Tibial nerve (tissue), 4 donors: ENCODE measurements at regions not wholly inside any gene's neighbourhood (a gene's known extent, or its start where the extent isn't known, plus 50 kb on each side); places are given as distances from the start of the nearest gene placed in this dataset.

Experiments
- DNase-seq, 2 donors: peaks; one replicate each; pipeline ENCODE4 v3.0.0-alpha.2; 2019; ENCODE audit warnings: low spot score in 2 of 2
- H3K27ac ChIP-seq, 4 donors: fragments of 200-600 bp; sonication (generic) in 3 of 4; one replicate each; pipeline ENCODE4 v1.5.1; 2017 to 2019; ENCODE audit warnings: mild to moderate bottlenecking in 1 of 4
- H3K27me3 ChIP-seq, 2 donors: fragments of 200-600 bp; sonication (generic) in 1 of 2; one replicate each; pipeline versions ENCODE4 v1.5.1 to v1.6.0; 2017 to 2019
- H3K36me3 ChIP-seq, 3 donors: fragments of 200-600 bp; sonication (generic); one replicate each; pipeline ENCODE4 v1.5.1; 2018 to 2019
- H3K4me1 ChIP-seq, 4 donors: fragments of 200-600 bp; sonication (generic) in 3 of 4; one replicate each; pipeline ENCODE4 v1.5.1; 2017 to 2019
- H3K4me3 ChIP-seq, 4 donors: fragments of 200-600 bp; sonication (generic) in 3 of 4; one replicate each; pipeline ENCODE4 v1.5.1; 2017 to 2019; ENCODE audit warnings: mild to moderate bottlenecking in 1 of 4, moderate library complexity in 1 of 4
- H3K9me3 ChIP-seq, 4 donors: fragments of 200-600 bp; sonication (generic) in 3 of 4; one replicate each; pipeline ENCODE4 v1.5.1; 2017 to 2019
- CTCF ChIP-seq, 5 experiments: fragments of 200-600 bp in 3 of 5; fragments of 450-650 bp in 2 of 5; sonication (generic) in 3 of 5; IDR thresholded peaks; one replicate each; pipeline ENCODE4 v1.5.1; 2016 to 2019; ENCODE audit warnings: antibody characterized with exemption in 5 of 5, mild to moderate bottlenecking in 3 of 5, moderate library complexity in 2 of 5
- EP300 ChIP-seq, 2 donors: sonication (generic); formaldehyde crosslinking; IDR thresholded peaks; one replicate each; pipeline ENCODE4 v1.6.1; 2017; ENCODE audit warnings: antibody characterized with exemption in 2 of 2, mild to moderate bottlenecking in 1 of 2
- POLR2A ChIP-seq, 2 donors: fragments of 450-650 bp; IDR thresholded peaks; one replicate each; pipeline ENCODE4 v1.6.1; 2017; ENCODE audit warnings: antibody characterized with exemption in 2 of 2, mild to moderate bottlenecking in 2 of 2, moderate library complexity in 2 of 2
- WGBS, 2 donors: methylation state at CpG; one replicate each; pipeline ENCODE4 v1.1.5; 2018; 5-methylcytosine and 5-hydroxymethylcytosine counted together

- Histone ChIP-seq H3K9me3 (no peaks in the 10 kb centered on the region), H3K4me1 (peaks cover 0 to 49% (median 7%) of the 10 kb centered on the region in 4 donors), H3K27ac (peak overlapping the region in 2 of 4 donors; percentile 18 to 52), H3K4me3 (no peak overlapping the region), H3K27me3 (no peaks in the 10 kb centered on the region), H3K36me3 (no peaks in the 10 kb centered on the region)
- TF ChIP-seq EP300 (IDR thresholded peaks at IDR 0.05) (no peak), CTCF (IDR thresholded peaks at IDR 0.05) (no peak), POLR2A (IDR thresholded peaks at IDR 0.05) (no peak)
- WGBS, 2 donors: 86 to 88% methylated on average over 3 of the region's 3 CpGs
- DNase-seq: no peak
These were observed 58.6 kb upstream of the ANK3 start for GRCh38 chr10:60448246-60448645.

- no peak for TF ChIP-seq EP300 (IDR thresholded peaks at IDR 0.05)
- no peak for TF ChIP-seq CTCF (IDR thresholded peaks at IDR 0.05)
- TF ChIP-seq POLR2A (IDR thresholded peaks at IDR 0.05): no peak
- Histone ChIP-seq H3K27ac (peak overlapping the region in 2 of 4 donors; percentile 25 to 61), H3K36me3 (no peaks in the 10 kb centered on the region), H3K4me1 (peaks cover 0 to 55% (median 7%) of the 10 kb centered on the region in 4 donors), H3K4me3 (no peak overlapping the region), H3K9me3 (no peaks in the 10 kb centered on the region), H3K27me3 (no peaks in the 10 kb centered on the region)
- DNase-seq: no peak
- 40 to 53% methylated on average over 3 of the region's 3 CpGs for WGBS, 2 donors
These were observed 57.2 kb upstream of the ANK3 start for GRCh38 chr10:60446851-60447250.

DNA sequence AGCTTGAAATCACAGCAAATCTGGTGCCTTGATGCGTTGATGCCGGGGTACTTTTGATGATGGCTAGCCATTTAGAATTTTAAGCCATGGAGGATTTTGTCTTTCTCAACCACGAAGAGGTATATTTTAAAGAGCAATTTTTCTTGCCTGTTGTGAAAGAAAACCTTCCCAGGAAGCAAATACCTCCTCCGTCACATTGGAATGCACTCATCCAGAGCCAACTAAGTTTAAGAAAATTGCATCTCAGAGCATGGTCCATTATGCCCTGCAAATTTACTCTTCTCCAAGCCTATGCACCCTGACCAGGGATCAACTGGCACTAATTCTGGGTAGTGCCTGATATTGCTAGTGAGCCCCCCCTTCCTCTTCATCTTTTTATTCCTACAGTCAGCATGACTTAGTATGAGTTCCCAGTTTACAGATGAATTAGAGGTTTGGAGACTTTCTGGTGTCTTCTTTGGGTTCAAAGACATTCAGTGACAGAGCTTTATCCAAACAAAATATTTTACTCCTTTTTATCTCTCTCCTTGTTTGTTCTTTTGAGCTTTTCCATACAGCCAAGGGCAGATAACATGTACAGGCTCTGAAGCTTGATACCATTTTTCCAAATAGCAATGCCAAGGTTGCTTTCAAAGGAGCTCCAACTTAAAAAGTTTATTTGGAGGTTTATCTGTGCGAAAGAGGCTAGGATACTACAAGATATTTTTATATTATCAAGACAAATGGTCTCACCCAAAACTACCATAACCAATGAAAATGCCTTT lies 56.6 kb upstream of the ANK3 start:
- no peaks in the 10 kb centered on the region for H3K9me3 ChIP-seq
- peak overlapping the region in 2 of 4 donors; percentile 59 to 61 for H3K27ac ChIP-seq
- H3K36me3 ChIP-seq: no peaks in the 10 kb centered on the region
- WGBS, 2 donors: 82 to 90% methylated on average over 5 of the region's 5 CpGs
- TF ChIP-seq EP300 (IDR thresholded peaks at IDR 0.05): no peak
- TF ChIP-seq POLR2A (IDR thresholded peaks at IDR 0.05): no peak
- no peak for TF ChIP-seq CTCF (IDR thresholded peaks at IDR 0.05)
- DNase-seq: no peak
- H3K27me3 ChIP-seq: no peaks in the 10 kb centered on the region
- H3K4me1 ChIP-seq: peaks cover 0 to 55% (median 7%) of the 10 kb centered on the region in 4 donors
- H3K4me3 ChIP-seq: no peak overlapping the region

GRCh38 chr10:60444494-60445064 lies 54.9 kb upstream of the ANK3 start:
- Histone ChIP-seq H3K27me3 (no peaks in the 10 kb centered on the region), H3K9me3 (no peaks in the 10 kb centered on the region), H3K36me3 (no peaks in the 10 kb centered on the region), H3K27ac (peak overlapping the region in 2 of 4 donors; percentile 59 to 61), H3K4me3 (no peak overlapping the region), H3K4me1 (peaks cover 0 to 61% (median 7%) of the 10 kb centered on the region in 4 donors)
- 78 to 83% methylated on average over 1 of the region's 1 CpG for WGBS, 2 donors
- DNase-seq: no peak
- no peak for TF ChIP-seq EP300 (IDR thresholded peaks at IDR 0.05)
- no peak for TF ChIP-seq POLR2A (IDR thresholded peaks at IDR 0.05)
- TF ChIP-seq CTCF (IDR thresholded peaks at IDR 0.05): peak; percentile 50 to 63 (median 54)

DNA sequence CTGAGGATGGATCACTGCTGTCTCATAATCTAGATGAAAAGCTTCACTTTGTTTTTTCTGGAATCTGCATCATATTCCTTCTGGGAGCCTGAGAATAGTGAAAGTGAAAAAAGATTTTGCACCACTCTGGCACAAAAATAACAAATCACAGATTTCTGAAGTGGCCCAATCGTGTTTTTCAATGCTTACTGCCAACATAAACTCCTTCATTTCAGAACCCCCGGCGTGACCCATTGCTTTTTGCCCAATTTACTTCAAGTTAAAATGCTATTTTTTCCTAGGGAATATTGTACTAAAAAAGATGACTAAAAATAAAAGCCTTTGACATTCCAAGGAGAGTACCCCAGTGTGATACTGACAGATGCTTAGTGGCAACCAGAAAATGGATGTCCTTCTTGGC lies 53.7 kb upstream of the ANK3 start:
- 26 to 27% methylated on average over 3 of the region's 3 CpGs for WGBS, 2 donors
- H3K9me3 ChIP-seq: no peaks in the 10 kb centered on the region
- DNase-seq: no peak
- TF ChIP-seq POLR2A (IDR thresholded peaks at IDR 0.05) (no peak), EP300 (IDR thresholded peaks at IDR 0.05) (no peak), CTCF (IDR thresholded peaks at IDR 0.05) (no peak)
- no peaks in the 10 kb centered on the region for H3K27me3 ChIP-seq
- H3K4me3 ChIP-seq: no peak overlapping the region
- peak overlapping the region in 2 of 4 donors; percentile 39 to 57 for H3K27ac ChIP-seq
- H3K36me3 ChIP-seq: no peaks in the 10 kb centered on the region
- H3K4me1 ChIP-seq: peaks cover 0 to 56% (median 4%) of the 10 kb centered on the region in 4 donors
